Calu3 (cell line): ENCODE measurements at regions not wholly inside any gene's neighbourhood (a gene's known extent, or its start where the extent isn't known, plus 50 kb on each side); places are given as distances from the start of the nearest gene placed in this dataset.

Source experiments
- BruUV-seq: library from RNA; stranded (reverse); fragments of 400-500 nt; replicated peaks from 2 replicates; lab custom pipeline; 2021; lab: Mats Ljungman, UMichigan
- CTCF ChIA-PET: fragments of 300-600 bp; sonication (Branson Sonifier 250); formaldehyde crosslinking; loops from one replicate; lab custom pipeline; 2022; ENCODE audit warnings: antibody characterized with exemption; lab: Charles Lee
- DNase-seq: peaks from one replicate; pipeline ENCODE4 v3.0.0; 2022
- H3K27ac Mint-ChIP-seq: one replicate; pipeline ENCODE4 v1.8.0; 2022; ENCODE audit warnings: mixed read lengths; ENCODE audit not compliant: unreplicated experiment
- H3K27me3 Mint-ChIP-seq: one replicate; pipeline ENCODE4 v1.8.0; 2022; ENCODE audit warnings: mixed read lengths; ENCODE audit not compliant: unreplicated experiment
- H3K36me3 Mint-ChIP-seq: one replicate; pipeline ENCODE4 v1.8.0; 2022; ENCODE audit warnings: mild to moderate bottlenecking, moderate library complexity, mixed read lengths; ENCODE audit not compliant: insufficient read depth, unreplicated experiment
- H3K4me1 Mint-ChIP-seq: one replicate; pipeline ENCODE4 v1.8.0; 2022; ENCODE audit warnings: mild to moderate bottlenecking, low read depth, mixed read lengths; ENCODE audit not compliant: unreplicated experiment
- H3K4me3 Mint-ChIP-seq: one replicate; pipeline ENCODE4 v1.8.0; 2022; ENCODE audit warnings: mild to moderate bottlenecking, low read depth, moderate library complexity, mixed read lengths; ENCODE audit not compliant: unreplicated experiment
- H3K9me3 Mint-ChIP-seq: one replicate; pipeline ENCODE4 v1.8.0; 2022; ENCODE audit warnings: low read depth, mixed read lengths; ENCODE audit not compliant: unreplicated experiment
- CTCF ChIP-seq: fragments of 200-600 bp; IDR thresholded peaks from one replicate; pipeline ENCODE4 v1.8.0; 2022; ENCODE audit warnings: antibody characterized with exemption; ENCODE audit not compliant: unreplicated experiment
- intact Hi-C: fragments of 100-400 bp; cut with micrococcal nuclease; formaldehyde crosslinking; loops from one replicate; pipeline ENCODE4 v1.10.0; 2022; ENCODE audit not compliant: unreplicated experiment

- Mint-ChIP-seq H3K27me3 (no peaks in the 10 kb centered on the region), H3K27ac (no peak overlapping the region), H3K4me1 (no peaks in the 10 kb centered on the region), H3K4me3 (no peak overlapping the region), H3K9me3 (no peaks in the 10 kb centered on the region), H3K36me3 (no peaks in the 10 kb centered on the region)
- BruUV-seq = no TSS peak
- intact Hi-C loops = no loop called here
- CTCF ChIA-PET = no interaction called here
- no peak for DNase-seq
- no peak for TF ChIP-seq CTCF
These were observed 316.3 kb downstream of the METTL4 start for GRCh38 chr18:2254977-2255376.

- no peak for TF ChIP-seq CTCF
- H3K4me3 Mint-ChIP-seq = no peak overlapping the region
- no peaks in the 10 kb centered on the region for H3K9me3 Mint-ChIP-seq
- no peaks in the 10 kb centered on the region for H3K27me3 Mint-ChIP-seq
- BruUV-seq = no TSS peak
- no peaks in the 10 kb centered on the region for H3K4me1 Mint-ChIP-seq
- H3K27ac Mint-ChIP-seq = no peak overlapping the region
- intact Hi-C loops = no loop called here
- DNase-seq = no peak
- no peaks in the 10 kb centered on the region for H3K36me3 Mint-ChIP-seq
- CTCF ChIA-PET = no interaction called here
These were observed 314.7 kb downstream of the METTL4 start for GRCh38 chr18:2256577-2256976.

- H3K27me3 Mint-ChIP-seq = no peaks in the 10 kb centered on the region
- intact Hi-C loops = no loop called here
- DNase-seq = no peak
- BruUV-seq = no TSS peak
- no peaks in the 10 kb centered on the region for H3K9me3 Mint-ChIP-seq
- no peak overlapping the region for H3K4me3 Mint-ChIP-seq
- CTCF ChIA-PET = no interaction called here
- no peak overlapping the region for H3K27ac Mint-ChIP-seq
- H3K4me1 Mint-ChIP-seq = no peaks in the 10 kb centered on the region
- no peak for TF ChIP-seq CTCF
- H3K36me3 Mint-ChIP-seq = no peaks in the 10 kb centered on the region
These were observed 312.4 kb downstream of the METTL4 start for GRCh38 chr18:2258954-2259353.

GRCh38 chr18:2263303-2263890, 307.9 kb downstream of the METTL4 start:
- no peak overlapping the region for H3K27ac Mint-ChIP-seq
- BruUV-seq = no TSS peak
- H3K36me3 Mint-ChIP-seq = no peaks in the 10 kb centered on the region
- no peak for TF ChIP-seq CTCF
- H3K9me3 Mint-ChIP-seq = no peaks in the 10 kb centered on the region
- intact Hi-C loops = no loop called here
- CTCF ChIA-PET = no interaction called here
- no peak for DNase-seq
- H3K4me1 Mint-ChIP-seq = no peaks in the 10 kb centered on the region
- H3K4me3 Mint-ChIP-seq = no peak overlapping the region
- no peaks in the 10 kb centered on the region for H3K27me3 Mint-ChIP-seq
